ENCODE measurements at regions not wholly inside any gene's neighbourhood (a gene's known extent, or its start where the extent isn't known, plus 50 kb on each side); places are given as distances from the start of the nearest gene placed in this dataset.

DNA sequence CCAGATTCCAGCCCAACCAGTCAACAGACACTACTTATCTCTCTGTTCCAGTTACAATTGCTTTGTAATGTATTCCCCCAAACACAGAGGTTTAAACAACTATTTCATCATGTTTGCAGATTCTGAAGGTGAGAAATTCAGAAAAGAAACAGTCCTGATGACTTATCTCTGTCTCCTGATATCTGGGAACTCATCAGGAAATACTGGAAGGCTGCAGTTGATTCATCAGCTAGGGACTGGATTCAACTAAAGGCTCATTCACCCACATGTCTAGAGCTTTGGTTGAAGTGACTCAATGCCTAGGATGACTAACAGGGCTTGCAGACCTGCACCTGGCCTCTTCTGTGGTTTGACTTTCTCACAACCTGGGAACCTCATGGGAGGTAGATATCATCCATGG, 56.6 kb upstream of the GPC6 start (continued):
- TF ChIP-seq, protein P1, sequence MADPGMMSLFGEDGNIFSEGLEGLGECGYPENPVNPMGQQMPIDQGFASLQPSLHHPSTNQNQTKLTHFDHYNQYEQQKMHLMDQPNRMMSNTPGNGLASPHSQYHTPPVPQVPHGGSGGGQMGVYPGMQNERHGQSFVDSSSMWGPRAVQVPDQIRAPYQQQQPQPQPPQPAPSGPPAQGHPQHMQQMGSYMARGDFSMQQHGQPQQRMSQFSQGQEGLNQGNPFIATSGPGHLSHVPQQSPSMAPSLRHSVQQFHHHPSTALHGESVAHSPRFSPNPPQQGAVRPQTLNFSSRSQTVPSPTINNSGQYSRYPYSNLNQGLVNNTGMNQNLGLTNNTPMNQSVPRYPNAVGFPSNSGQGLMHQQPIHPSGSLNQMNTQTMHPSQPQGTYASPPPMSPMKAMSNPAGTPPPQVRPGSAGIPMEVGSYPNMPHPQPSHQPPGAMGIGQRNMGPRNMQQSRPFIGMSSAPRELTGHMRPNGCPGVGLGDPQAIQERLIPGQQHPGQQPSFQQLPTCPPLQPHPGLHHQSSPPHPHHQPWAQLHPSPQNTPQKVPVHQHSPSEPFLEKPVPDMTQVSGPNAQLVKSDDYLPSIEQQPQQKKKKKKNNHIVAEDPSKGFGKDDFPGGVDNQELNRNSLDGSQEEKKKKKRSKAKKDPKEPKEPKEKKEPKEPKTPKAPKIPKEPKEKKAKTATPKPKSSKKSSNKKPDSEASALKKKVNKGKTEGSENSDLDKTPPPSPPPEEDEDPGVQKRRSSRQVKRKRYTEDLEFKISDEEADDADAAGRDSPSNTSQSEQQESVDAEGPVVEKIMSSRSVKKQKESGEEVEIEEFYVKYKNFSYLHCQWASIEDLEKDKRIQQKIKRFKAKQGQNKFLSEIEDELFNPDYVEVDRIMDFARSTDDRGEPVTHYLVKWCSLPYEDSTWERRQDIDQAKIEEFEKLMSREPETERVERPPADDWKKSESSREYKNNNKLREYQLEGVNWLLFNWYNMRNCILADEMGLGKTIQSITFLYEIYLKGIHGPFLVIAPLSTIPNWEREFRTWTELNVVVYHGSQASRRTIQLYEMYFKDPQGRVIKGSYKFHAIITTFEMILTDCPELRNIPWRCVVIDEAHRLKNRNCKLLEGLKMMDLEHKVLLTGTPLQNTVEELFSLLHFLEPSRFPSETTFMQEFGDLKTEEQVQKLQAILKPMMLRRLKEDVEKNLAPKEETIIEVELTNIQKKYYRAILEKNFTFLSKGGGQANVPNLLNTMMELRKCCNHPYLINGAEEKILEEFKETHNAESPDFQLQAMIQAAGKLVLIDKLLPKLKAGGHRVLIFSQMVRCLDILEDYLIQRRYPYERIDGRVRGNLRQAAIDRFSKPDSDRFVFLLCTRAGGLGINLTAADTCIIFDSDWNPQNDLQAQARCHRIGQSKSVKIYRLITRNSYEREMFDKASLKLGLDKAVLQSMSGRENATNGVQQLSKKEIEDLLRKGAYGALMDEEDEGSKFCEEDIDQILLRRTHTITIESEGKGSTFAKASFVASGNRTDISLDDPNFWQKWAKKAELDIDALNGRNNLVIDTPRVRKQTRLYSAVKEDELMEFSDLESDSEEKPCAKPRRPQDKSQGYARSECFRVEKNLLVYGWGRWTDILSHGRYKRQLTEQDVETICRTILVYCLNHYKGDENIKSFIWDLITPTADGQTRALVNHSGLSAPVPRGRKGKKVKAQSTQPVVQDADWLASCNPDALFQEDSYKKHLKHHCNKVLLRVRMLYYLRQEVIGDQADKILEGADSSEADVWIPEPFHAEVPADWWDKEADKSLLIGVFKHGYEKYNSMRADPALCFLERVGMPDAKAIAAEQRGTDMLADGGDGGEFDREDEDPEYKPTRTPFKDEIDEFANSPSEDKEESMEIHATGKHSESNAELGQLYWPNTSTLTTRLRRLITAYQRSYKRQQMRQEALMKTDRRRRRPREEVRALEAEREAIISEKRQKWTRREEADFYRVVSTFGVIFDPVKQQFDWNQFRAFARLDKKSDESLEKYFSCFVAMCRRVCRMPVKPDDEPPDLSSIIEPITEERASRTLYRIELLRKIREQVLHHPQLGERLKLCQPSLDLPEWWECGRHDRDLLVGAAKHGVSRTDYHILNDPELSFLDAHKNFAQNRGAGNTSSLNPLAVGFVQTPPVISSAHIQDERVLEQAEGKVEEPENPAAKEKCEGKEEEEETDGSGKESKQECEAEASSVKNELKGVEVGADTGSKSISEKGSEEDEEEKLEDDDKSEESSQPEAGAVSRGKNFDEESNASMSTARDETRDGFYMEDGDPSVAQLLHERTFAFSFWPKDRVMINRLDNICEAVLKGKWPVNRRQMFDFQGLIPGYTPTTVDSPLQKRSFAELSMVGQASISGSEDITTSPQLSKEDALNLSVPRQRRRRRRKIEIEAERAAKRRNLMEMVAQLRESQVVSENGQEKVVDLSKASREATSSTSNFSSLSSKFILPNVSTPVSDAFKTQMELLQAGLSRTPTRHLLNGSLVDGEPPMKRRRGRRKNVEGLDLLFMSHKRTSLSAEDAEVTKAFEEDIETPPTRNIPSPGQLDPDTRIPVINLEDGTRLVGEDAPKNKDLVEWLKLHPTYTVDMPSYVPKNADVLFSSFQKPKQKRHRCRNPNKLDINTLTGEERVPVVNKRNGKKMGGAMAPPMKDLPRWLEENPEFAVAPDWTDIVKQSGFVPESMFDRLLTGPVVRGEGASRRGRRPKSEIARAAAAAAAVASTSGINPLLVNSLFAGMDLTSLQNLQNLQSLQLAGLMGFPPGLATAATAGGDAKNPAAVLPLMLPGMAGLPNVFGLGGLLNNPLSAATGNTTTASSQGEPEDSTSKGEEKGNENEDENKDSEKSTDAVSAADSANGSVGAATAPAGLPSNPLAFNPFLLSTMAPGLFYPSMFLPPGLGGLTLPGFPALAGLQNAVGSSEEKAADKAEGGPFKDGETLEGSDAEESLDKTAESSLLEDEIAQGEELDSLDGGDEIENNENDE (IDR thresholded peaks at IDR 0.05; ENCODE audit: insufficient replicate concordance, low read length) = no peak
- TF ChIP-seq CHD1 (IDR thresholded peaks at IDR 0.05; ENCODE audit: low read depth, low read length) (no peak), SAP30 (IDR thresholded peaks at IDR 0.05; ENCODE audit: insufficient read depth, insufficient replicate concordance, low read length) (no peak), HDAC2 (IDR thresholded peaks at IDR 0.05; ENCODE audit: borderline replicate concordance in 1 of 2, low read depth in 2 of 2, low read length in 2 of 2) (no peak)
